ENCODE measurements at regions not wholly inside any gene's neighbourhood (a gene's known extent, or its start where the extent isn't known, plus 50 kb on each side); places are given as distances from the start of the nearest gene placed in this dataset.
A peak's percentile ranks its signal among the peaks of the same experiment; 100 is the strongest.

GRCh38 chr1:86296305-86297205 lies 99.6 kb downstream of the ODF2L start:
- in situ Hi-C loops (cut with HindIII; ENCODE audit: low pct_unique_long_range_greater_than_20kb, low sequenced_read_pairs), result no loop called here
- DNase-seq (ENCODE audit: low read depth, low spot score), result peak; percentile 12

- no peak for DNase-seq (ENCODE audit: low read depth, low spot score)
- in situ Hi-C loops (cut with HindIII; ENCODE audit: low pct_unique_long_range_greater_than_20kb, low sequenced_read_pairs), result no loop called here
Measured at GRCh38 chr1:86289746-86290145, 106.4 kb downstream of the ODF2L start.

- in situ Hi-C loops (cut with HindIII; ENCODE audit: low pct_unique_long_range_greater_than_20kb, low sequenced_read_pairs), result no loop called here
- no peak for DNase-seq (ENCODE audit: low read depth, low spot score)
Measured at GRCh38 chr1:86289161-86289560, 107.0 kb downstream of the ODF2L start.

GRCh38 chr1:86288586-86289147 lies 107.5 kb downstream of the ODF2L start:
- DNase-seq (ENCODE audit: low read depth, low spot score), result no peak
- in situ Hi-C loops (cut with HindIII; ENCODE audit: low pct_unique_long_range_greater_than_20kb, low sequenced_read_pairs), result no loop called here

- DNase-seq (ENCODE audit: low read depth, low spot score), result no peak
- in situ Hi-C loops (cut with HindIII; ENCODE audit: low pct_unique_long_range_greater_than_20kb, low sequenced_read_pairs), result no loop called here
Measured at GRCh38 chr1:86285796-86286195, 110.3 kb downstream of the ODF2L start.

- no peak for DNase-seq (ENCODE audit: low read depth, low spot score)
- in situ Hi-C loops (cut with HindIII; ENCODE audit: low pct_unique_long_range_greater_than_20kb, low sequenced_read_pairs), result no loop called here
Measured at GRCh38 chr1:86282611-86283010, 113.5 kb downstream of the ODF2L start.

- in situ Hi-C loops (cut with HindIII; ENCODE audit: low pct_unique_long_range_greater_than_20kb, low sequenced_read_pairs), result no loop called here
- peak; percentile 79 for DNase-seq (ENCODE audit: low read depth, low spot score)
Measured at GRCh38 chr1:86277936-86278335, 118.2 kb downstream of the ODF2L start.

GRCh38 chr1:86273066-86273465 lies 116.5 kb upstream of the COL24A1 start:
- in situ Hi-C loops (cut with HindIII; ENCODE audit: low pct_unique_long_range_greater_than_20kb, low sequenced_read_pairs), result no loop called here
- DNase-seq (ENCODE audit: low read depth, low spot score), result no peak

- in situ Hi-C loops (cut with HindIII; ENCODE audit: low pct_unique_long_range_greater_than_20kb, low sequenced_read_pairs), result no loop called here
- no peak for DNase-seq (ENCODE audit: low read depth, low spot score)
Measured at GRCh38 chr1:86272083-86272482, 115.5 kb upstream of the COL24A1 start.

- no peak for DNase-seq (ENCODE audit: low read depth, low spot score)
- in situ Hi-C loops (cut with HindIII; ENCODE audit: low pct_unique_long_range_greater_than_20kb, low sequenced_read_pairs), result no loop called here
Measured at GRCh38 chr1:86271046-86271445, 114.5 kb upstream of the COL24A1 start.

- in situ Hi-C loops (cut with HindIII; ENCODE audit: low pct_unique_long_range_greater_than_20kb, low sequenced_read_pairs), result no loop called here
- DNase-seq (ENCODE audit: low read depth, low spot score), result no peak
Measured at GRCh38 chr1:86263101-86263500, 106.5 kb upstream of the COL24A1 start.

- no peak for DNase-seq (ENCODE audit: low read depth, low spot score)
- in situ Hi-C loops (cut with HindIII; ENCODE audit: low pct_unique_long_range_greater_than_20kb, low sequenced_read_pairs), result no loop called here
Measured at GRCh38 chr1:86260476-86260875, 103.9 kb upstream of the COL24A1 start.

- in situ Hi-C loops (cut with HindIII; ENCODE audit: low pct_unique_long_range_greater_than_20kb, low sequenced_read_pairs), result no loop called here
- no peak for DNase-seq (ENCODE audit: low read depth, low spot score)
Measured at GRCh38 chr1:86259390-86259789, 102.8 kb upstream of the COL24A1 start.

GRCh38 chr1:86258101-86258500 lies 101.5 kb upstream of the COL24A1 start:
- DNase-seq (ENCODE audit: low read depth, low spot score), result no peak
- in situ Hi-C loops (cut with HindIII; ENCODE audit: low pct_unique_long_range_greater_than_20kb, low sequenced_read_pairs), result no loop called here

- in situ Hi-C loops (cut with HindIII; ENCODE audit: low pct_unique_long_range_greater_than_20kb, low sequenced_read_pairs), result no loop called here
- DNase-seq (ENCODE audit: low read depth, low spot score), result no peak
Measured at GRCh38 chr1:86247597-86248279, 91.2 kb upstream of the COL24A1 start.

- in situ Hi-C loops (cut with HindIII; ENCODE audit: low pct_unique_long_range_greater_than_20kb, low sequenced_read_pairs), result no loop called here
- no peak for DNase-seq (ENCODE audit: low read depth, low spot score)
Measured at GRCh38 chr1:86245566-86246190, 89.1 kb upstream of the COL24A1 start.

- in situ Hi-C loops (cut with HindIII; ENCODE audit: low pct_unique_long_range_greater_than_20kb, low sequenced_read_pairs), result no loop called here
Measured at GRCh38 chr1:86239894-86240293, 83.3 kb upstream of the COL24A1 start.

GRCh38 chr1:86239490-86239889 lies 82.9 kb upstream of the COL24A1 start:
- no peak for DNase-seq (ENCODE audit: low read depth, low spot score)
- in situ Hi-C loops (cut with HindIII; ENCODE audit: low pct_unique_long_range_greater_than_20kb, low sequenced_read_pairs), result no loop called here

More at GRCh38 chr1:86239894-86240293, 83.3 kb upstream of the COL24A1 start:
- no peak for DNase-seq (ENCODE audit: low read depth, low spot score)
